Thyroid gland (tissue), 4 donors: ENCODE measurements at regions not wholly inside any gene's neighbourhood (a gene's known extent, or its start where the extent isn't known, plus 50 kb on each side); places are given as distances from the start of the nearest gene placed in this dataset.

Experiments used
- POLR2A ChIP-seq, 2 donors: fragments of 450-650 bp; IDR thresholded peaks; one replicate each; pipeline ENCODE4 v1.6.1; 2017; ENCODE audit warnings: antibody characterized with exemption in 2 of 2, mild to moderate bottlenecking in 2 of 2, moderate library complexity in 1 of 2
- TF ChIP-seq, protein P1 (sequence below), 6 experiments: fragments of 200-600 bp in 3 of 6; fragments of 450-650 bp in 3 of 6; sonication (generic) in 3 of 6; IDR thresholded peaks; one replicate each; pipeline ENCODE4 v1.5.1; 2016 to 2019; ENCODE audit warnings: antibody characterized with exemption in 6 of 6, mild to moderate bottlenecking in 2 of 6, inconsistent platforms in 1 of 6, moderate library complexity in 1 of 6

DNA sequence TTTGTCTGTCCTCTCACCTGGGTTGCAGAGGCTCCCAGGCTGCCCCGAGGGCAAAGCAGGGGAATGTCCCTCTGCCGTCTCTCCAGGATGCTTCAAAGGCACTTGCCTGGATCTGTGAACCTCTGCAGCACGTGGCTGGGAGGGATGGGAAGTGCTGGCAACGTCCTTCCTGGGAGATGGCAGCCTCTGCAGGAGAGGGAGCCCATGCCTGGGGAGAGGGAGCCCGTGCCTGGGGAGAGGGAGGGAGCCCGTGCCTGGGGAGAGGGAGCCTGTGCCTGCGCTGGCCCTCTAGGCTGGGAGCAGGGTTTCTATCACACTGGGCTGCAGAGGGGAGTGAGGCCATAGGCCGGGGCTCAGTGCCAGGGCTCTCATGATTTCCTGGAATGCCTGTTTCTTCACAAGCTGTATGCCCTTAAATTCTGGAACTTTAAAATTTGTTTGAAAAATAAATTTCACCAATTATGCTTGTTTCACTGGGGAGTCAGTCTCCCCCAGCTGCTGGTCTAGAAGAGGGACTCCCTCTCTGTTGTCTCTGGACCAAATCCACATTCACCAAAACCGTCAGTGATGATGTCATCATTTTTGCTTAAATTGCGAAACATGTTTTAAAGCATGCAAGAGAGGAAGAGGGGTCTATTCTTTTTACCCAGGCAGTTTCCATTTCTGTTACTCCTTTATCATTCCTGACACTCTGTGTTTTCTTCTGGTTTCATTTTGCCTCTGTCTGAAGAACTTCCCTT, 135.7 kb downstream of the DNAJB6 start:
- TF ChIP-seq, protein P1, sequence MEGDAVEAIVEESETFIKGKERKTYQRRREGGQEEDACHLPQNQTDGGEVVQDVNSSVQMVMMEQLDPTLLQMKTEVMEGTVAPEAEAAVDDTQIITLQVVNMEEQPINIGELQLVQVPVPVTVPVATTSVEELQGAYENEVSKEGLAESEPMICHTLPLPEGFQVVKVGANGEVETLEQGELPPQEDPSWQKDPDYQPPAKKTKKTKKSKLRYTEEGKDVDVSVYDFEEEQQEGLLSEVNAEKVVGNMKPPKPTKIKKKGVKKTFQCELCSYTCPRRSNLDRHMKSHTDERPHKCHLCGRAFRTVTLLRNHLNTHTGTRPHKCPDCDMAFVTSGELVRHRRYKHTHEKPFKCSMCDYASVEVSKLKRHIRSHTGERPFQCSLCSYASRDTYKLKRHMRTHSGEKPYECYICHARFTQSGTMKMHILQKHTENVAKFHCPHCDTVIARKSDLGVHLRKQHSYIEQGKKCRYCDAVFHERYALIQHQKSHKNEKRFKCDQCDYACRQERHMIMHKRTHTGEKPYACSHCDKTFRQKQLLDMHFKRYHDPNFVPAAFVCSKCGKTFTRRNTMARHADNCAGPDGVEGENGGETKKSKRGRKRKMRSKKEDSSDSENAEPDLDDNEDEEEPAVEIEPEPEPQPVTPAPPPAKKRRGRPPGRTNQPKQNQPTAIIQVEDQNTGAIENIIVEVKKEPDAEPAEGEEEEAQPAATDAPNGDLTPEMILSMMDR (IDR thresholded peaks at IDR 0.05), result no peak
- TF ChIP-seq POLR2A (IDR thresholded peaks at IDR 0.05), result no peak
